Smooth muscle cell (in vitro differentiated cells): ENCODE measurements at regions not wholly inside any gene's neighbourhood (a gene's known extent, or its start where the extent isn't known, plus 50 kb on each side); places are given as distances from the start of the nearest gene placed in this dataset.

Source experiments
- DNase-seq: peaks from one replicate; lab custom pipeline; 2025; ENCODE audit not compliant: unreplicated experiment; lab: John Stamatoyannopoulos, UW
- H2AFZ ChIP-seq: fragments of 200-600 bp; sonication (generic); 2 replicates; pipeline ENCODE4 v1.6.0; 2016; ENCODE audit warnings: antibody characterized with exemption, low read depth, mild to moderate bottlenecking
- H3F3A ChIP-seq: fragments of 200-600 bp; sonication (generic); 2 replicates; pipeline ENCODE4 v1.6.0; 2017; ENCODE audit warnings: antibody characterized with exemption, low read depth
- H3K27ac ChIP-seq: fragments of 200-600 bp; sonication (generic); 2 replicates; pipeline ENCODE4 v1.5.1; 2016; ENCODE audit warnings: low read depth, mild to moderate bottlenecking
- H3K27me3 ChIP-seq: fragments of 200-600 bp; sonication (generic); 2 replicates; pipeline ENCODE4 v1.6.1; 2016; ENCODE audit warnings: low read depth, mild to moderate bottlenecking
- H3K36me3 ChIP-seq: fragments of 200-600 bp; sonication (generic); 2 replicates; pipeline ENCODE4 v1.5.1; 2016; ENCODE audit warnings: low read depth
- H3K4me1 ChIP-seq: fragments of 200-600 bp; sonication (generic); 2 replicates; pipeline ENCODE4 v1.5.1; 2016; ENCODE audit warnings: low read depth
- H3K4me2 ChIP-seq: fragments of 200-600 bp; sonication (generic); 2 replicates; pipeline ENCODE4 v1.6.0; 2016; ENCODE audit warnings: mild to moderate bottlenecking
- H3K4me3 ChIP-seq: fragments of 200-600 bp; sonication (generic); 2 replicates; pipeline ENCODE4 v1.5.1; 2016; ENCODE audit warnings: mild to moderate bottlenecking
- H3K79me2 ChIP-seq: fragments of 200-600 bp; sonication (generic); 2 replicates; pipeline ENCODE4 v1.6.0; 2016; ENCODE audit warnings: low read depth, mild to moderate bottlenecking
- H3K9ac ChIP-seq: fragments of 200-600 bp; sonication (generic); 2 replicates; pipeline ENCODE4 v1.6.0; 2016; ENCODE audit warnings: low read depth
- H3K9me3 ChIP-seq: fragments of 200-600 bp; sonication (generic); replicated peaks from 2 replicates; pipeline ENCODE4 v1.5.1; 2016; ENCODE audit warnings: low read depth
- H4K20me1 ChIP-seq: fragments of 200-600 bp; sonication (generic); 2 replicates; pipeline ENCODE4 v1.6.0; 2016; ENCODE audit warnings: low read depth
- WGBS: methylation state at CpG from one replicate; pipeline ENCODE4 v1.1.7; 2016; ENCODE audit warnings: low lambda C conversion rate; 5-methylcytosine and 5-hydroxymethylcytosine counted together
- TF ChIP-seq, protein P1 (sequence below): fragments of 200-600 bp; sonication (generic); IDR thresholded peaks from 2 replicates; pipeline ENCODE4 v1.5.1; 2017; ENCODE audit warnings: borderline replicate concordance, mild to moderate bottlenecking, antibody characterized with exemption; ENCODE audit not compliant: insufficient read depth, poor library complexity, severe bottlenecking

DNA sequence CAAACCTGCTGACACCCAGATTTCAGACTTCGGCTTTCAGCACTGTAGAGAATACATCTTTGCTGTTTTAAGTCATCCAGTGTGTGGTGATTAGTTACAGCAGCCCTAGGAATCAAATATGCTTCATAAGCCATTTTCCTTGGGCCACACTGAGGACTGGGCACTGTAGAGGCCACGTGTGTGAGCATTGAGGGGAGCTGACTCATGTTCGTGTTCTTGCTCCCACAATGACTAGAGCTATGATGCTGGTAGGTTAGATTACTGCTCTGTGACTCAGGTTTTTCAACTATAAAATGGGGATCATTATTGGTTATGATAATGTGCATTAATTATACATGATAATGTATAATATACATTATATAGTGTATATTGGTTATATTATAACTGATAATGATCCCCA, 96.5 kb upstream of the PALM2AKAP2 start:
- H3K4me1 ChIP-seq: no peaks in the 10 kb centered on the region
- H3K9me3 ChIP-seq: no peaks in the 10 kb centered on the region
- no peaks in the 10 kb centered on the region for H4K20me1 ChIP-seq
- TF ChIP-seq, protein P1, sequence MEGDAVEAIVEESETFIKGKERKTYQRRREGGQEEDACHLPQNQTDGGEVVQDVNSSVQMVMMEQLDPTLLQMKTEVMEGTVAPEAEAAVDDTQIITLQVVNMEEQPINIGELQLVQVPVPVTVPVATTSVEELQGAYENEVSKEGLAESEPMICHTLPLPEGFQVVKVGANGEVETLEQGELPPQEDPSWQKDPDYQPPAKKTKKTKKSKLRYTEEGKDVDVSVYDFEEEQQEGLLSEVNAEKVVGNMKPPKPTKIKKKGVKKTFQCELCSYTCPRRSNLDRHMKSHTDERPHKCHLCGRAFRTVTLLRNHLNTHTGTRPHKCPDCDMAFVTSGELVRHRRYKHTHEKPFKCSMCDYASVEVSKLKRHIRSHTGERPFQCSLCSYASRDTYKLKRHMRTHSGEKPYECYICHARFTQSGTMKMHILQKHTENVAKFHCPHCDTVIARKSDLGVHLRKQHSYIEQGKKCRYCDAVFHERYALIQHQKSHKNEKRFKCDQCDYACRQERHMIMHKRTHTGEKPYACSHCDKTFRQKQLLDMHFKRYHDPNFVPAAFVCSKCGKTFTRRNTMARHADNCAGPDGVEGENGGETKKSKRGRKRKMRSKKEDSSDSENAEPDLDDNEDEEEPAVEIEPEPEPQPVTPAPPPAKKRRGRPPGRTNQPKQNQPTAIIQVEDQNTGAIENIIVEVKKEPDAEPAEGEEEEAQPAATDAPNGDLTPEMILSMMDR: no peak
- no peak overlapping the region for H3K4me2 ChIP-seq
- peaks cover 11% of the 10 kb centered on the region for H3K27me3 ChIP-seq
- H3K9ac ChIP-seq: no peak overlapping the region
- 77% methylated on average over 3 of the region's 3 CpGs for WGBS
- H3K79me2 ChIP-seq: no peaks in the 10 kb centered on the region
- DNase-seq: no peak
- H3K4me3 ChIP-seq: no peak overlapping the region
- H2AFZ ChIP-seq: no peak overlapping the region
- H3F3A ChIP-seq: no peaks in the 10 kb centered on the region
- H3K27ac ChIP-seq: no peak overlapping the region
- no peaks in the 10 kb centered on the region for H3K36me3 ChIP-seq

DNA sequence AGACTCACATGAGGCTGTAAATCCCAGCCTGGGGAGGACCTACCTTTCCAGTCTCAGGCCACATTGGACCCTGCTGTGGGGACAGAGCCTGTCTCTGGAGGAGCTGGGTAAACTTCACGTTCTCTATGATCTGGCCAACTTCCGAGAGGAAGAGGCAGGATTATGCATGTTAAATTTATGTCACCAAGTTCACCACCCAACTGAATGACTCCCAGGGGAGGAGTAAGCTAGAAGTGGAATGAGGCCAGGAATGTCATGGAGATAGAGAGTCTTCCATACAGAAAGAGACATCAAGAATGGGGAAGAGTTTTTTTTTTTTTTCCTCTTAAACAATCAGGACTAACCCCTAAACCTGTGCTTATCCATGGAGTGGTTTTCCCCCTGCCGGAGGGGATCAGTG, 90.3 kb upstream of the PALM2AKAP2 start:
- Histone ChIP-seq H3K27ac (no peak overlapping the region), H2AFZ (no peak overlapping the region), H3K4me2 (no peak overlapping the region), H3K4me3 (no peak overlapping the region), H3K79me2 (no peaks in the 10 kb centered on the region), H3F3A (no peaks in the 10 kb centered on the region), H4K20me1 (no peaks in the 10 kb centered on the region), H3K36me3 (no peaks in the 10 kb centered on the region), H3K9ac (no peak overlapping the region), H3K27me3 (peaks cover 5% of the 10 kb centered on the region), H3K4me1 (no peaks in the 10 kb centered on the region), H3K9me3 (no peaks in the 10 kb centered on the region)
- WGBS: 84% methylated on average over 3 of the region's 3 CpGs
- TF ChIP-seq, protein P1: no peak
- no peak for DNase-seq

DNA sequence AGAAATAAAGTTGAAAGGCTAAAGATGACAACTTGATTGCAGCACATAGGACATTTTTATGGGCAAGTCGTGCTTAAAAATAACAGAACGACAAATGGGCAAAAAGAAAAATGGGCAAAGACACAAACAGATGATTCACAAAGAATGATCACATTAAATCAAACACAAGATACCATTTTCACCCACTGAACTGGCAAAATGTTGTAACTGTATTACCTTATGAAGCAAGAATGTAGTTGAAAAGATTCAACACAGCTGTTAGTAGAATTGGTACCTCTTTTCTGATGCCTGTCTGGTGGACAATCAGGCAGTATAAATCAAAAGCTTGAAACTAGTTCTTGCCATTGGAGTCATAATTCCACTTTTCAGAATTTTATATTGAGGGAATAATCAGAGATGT, 81.0 kb upstream of the PALM2AKAP2 start:
- DNase-seq: no peak
- no peaks in the 10 kb centered on the region for H3K36me3 ChIP-seq
- no peak overlapping the region for H3K9ac ChIP-seq
- no peak overlapping the region for H3K4me2 ChIP-seq
- no peak overlapping the region for H2AFZ ChIP-seq
- TF ChIP-seq, protein P1: no peak
- peaks cover 5% of the 10 kb centered on the region for H3K27me3 ChIP-seq
- no peaks in the 10 kb centered on the region for H3K79me2 ChIP-seq
- H3F3A ChIP-seq: no peaks in the 10 kb centered on the region
- no peak overlapping the region for H3K4me3 ChIP-seq
- WGBS: 77% methylated on average over 2 of the region's 2 CpGs
- no peaks in the 10 kb centered on the region for H4K20me1 ChIP-seq
- no peak overlapping the region for H3K27ac ChIP-seq
- no peaks in the 10 kb centered on the region for H3K9me3 ChIP-seq
- no peaks in the 10 kb centered on the region for H3K4me1 ChIP-seq

DNA sequence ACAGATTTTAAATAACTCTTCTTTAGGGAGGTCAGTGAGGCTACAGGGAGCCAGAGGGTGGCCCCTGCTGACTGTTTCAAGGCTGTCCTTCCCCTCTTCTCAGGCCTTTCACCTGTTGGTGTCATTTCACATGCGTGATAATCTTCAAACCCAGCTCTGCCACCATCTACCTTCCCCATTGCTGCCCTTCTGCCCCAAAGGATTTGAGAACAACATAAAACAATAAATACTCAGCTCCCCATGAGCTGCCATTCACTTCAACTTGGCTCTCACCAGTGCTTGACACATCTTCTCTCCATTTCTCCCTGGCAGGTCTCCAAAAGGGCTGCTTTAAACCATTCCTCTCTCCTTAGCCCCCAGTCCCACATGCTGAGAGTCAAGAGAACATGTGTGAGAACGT, 75.5 kb upstream of the PALM2AKAP2 start:
- WGBS: 84% methylated on average over 2 of the region's 2 CpGs
- H3K9ac ChIP-seq: no peak overlapping the region

More for the DNA sequence above, 75.5 kb upstream of the PALM2AKAP2 start:
- H3K79me2 ChIP-seq: no peaks in the 10 kb centered on the region
- no peaks in the 10 kb centered on the region for H3F3A ChIP-seq
- no peak overlapping the region for H3K27ac ChIP-seq
- TF ChIP-seq, protein P1: no peak
- no peaks in the 10 kb centered on the region for H3K4me1 ChIP-seq
- no peaks in the 10 kb centered on the region for H4K20me1 ChIP-seq
- H3K27me3 ChIP-seq: no peaks in the 10 kb centered on the region
- no peak for DNase-seq
- H3K4me3 ChIP-seq: no peak overlapping the region
- no peak overlapping the region for H2AFZ ChIP-seq
- no peaks in the 10 kb centered on the region for H3K36me3 ChIP-seq
- no peaks in the 10 kb centered on the region for H3K9me3 ChIP-seq
- H3K4me2 ChIP-seq: no peak overlapping the region
